ENCODE measurements at regions not wholly inside any gene's neighbourhood (a gene's known extent, or its start where the extent isn't known, plus 50 kb on each side); places are given as distances from the start of the nearest gene placed in this dataset.

- no peaks in the 10 kb centered on the region for H3K4me1 ChIP-seq (ENCODE audit: control insufficient read depth, insufficient read depth, low read length, poor library complexity, severe bottlenecking)
- H3K9me3 ChIP-seq (ENCODE audit: control insufficient read depth, low read length) = no peaks in the 10 kb centered on the region
- H3K27ac ChIP-seq (ENCODE audit: low read depth, low read length, severe bottlenecking) = no peak overlapping the region
- WGBS, 2 experiments (ENCODE audit: insufficient coverage in 2 of 2) = 100% methylated on average over 1 of the region's 5 CpGs; no CpG with 5 or more reads in 1 of the 2 experiments
- no peaks in the 10 kb centered on the region for H3K36me3 ChIP-seq (ENCODE audit: control insufficient read depth, insufficient read depth, low read length)
- no peak overlapping the region for H3K4me3 ChIP-seq (ENCODE audit: extremely low read depth, insufficient read depth, low read length, poor library complexity, severe bottlenecking)
Measured at GRCh38 chr14:78073028-78073427, 97.1 kb upstream of the NRXN3 start.

GRCh38 chr14:78074561-78074960, 95.6 kb upstream of the NRXN3 start:
- H3K9me3 ChIP-seq (ENCODE audit: control insufficient read depth, low read length) = no peaks in the 10 kb centered on the region
- H3K27ac ChIP-seq (ENCODE audit: low read depth, low read length, severe bottlenecking) = no peak overlapping the region
- no peak overlapping the region for H3K4me3 ChIP-seq (ENCODE audit: extremely low read depth, insufficient read depth, low read length, poor library complexity, severe bottlenecking)
- WGBS, 2 experiments (ENCODE audit: insufficient coverage in 2 of 2) = 70 to 78% methylated on average over 4 of the region's 5 CpGs
- no peaks in the 10 kb centered on the region for H3K36me3 ChIP-seq (ENCODE audit: control insufficient read depth, insufficient read depth, low read length)
- no peaks in the 10 kb centered on the region for H3K4me1 ChIP-seq (ENCODE audit: control insufficient read depth, insufficient read depth, low read length, poor library complexity, severe bottlenecking)

- no peak overlapping the region for H3K4me3 ChIP-seq (ENCODE audit: extremely low read depth, insufficient read depth, low read length, poor library complexity, severe bottlenecking)
- H3K27ac ChIP-seq (ENCODE audit: low read depth, low read length, severe bottlenecking) = no peak overlapping the region
- no peaks in the 10 kb centered on the region for H3K9me3 ChIP-seq (ENCODE audit: control insufficient read depth, low read length)
- no peaks in the 10 kb centered on the region for H3K4me1 ChIP-seq (ENCODE audit: control insufficient read depth, insufficient read depth, low read length, poor library complexity, severe bottlenecking)
- 80% methylated on average over 4 of the region's 4 CpGs; no CpG with 5 or more reads in 1 of the 2 experiments for WGBS, 2 experiments (ENCODE audit: insufficient coverage in 2 of 2)
- no peaks in the 10 kb centered on the region for H3K36me3 ChIP-seq (ENCODE audit: control insufficient read depth, insufficient read depth, low read length)
Measured at GRCh38 chr14:78075033-78075432, 95.1 kb upstream of the NRXN3 start.

- no peak overlapping the region for H3K27ac ChIP-seq (ENCODE audit: low read depth, low read length, severe bottlenecking)
- no peaks in the 10 kb centered on the region for H3K9me3 ChIP-seq (ENCODE audit: control insufficient read depth, low read length)
- H3K4me1 ChIP-seq (ENCODE audit: control insufficient read depth, insufficient read depth, low read length, poor library complexity, severe bottlenecking) = no peaks in the 10 kb centered on the region
- H3K36me3 ChIP-seq (ENCODE audit: control insufficient read depth, insufficient read depth, low read length) = no peaks in the 10 kb centered on the region
- WGBS, 2 experiments (ENCODE audit: insufficient coverage in 2 of 2) = 90 to 97% methylated on average over 7 to 8 of the region's 9 CpGs
- H3K4me3 ChIP-seq (ENCODE audit: extremely low read depth, insufficient read depth, low read length, poor library complexity, severe bottlenecking) = no peak overlapping the region
Measured at GRCh38 chr14:78075555-78076277, 94.5 kb upstream of the NRXN3 start.

GRCh38 chr14:78081245-78081644, 88.9 kb upstream of the NRXN3 start:
- H3K4me3 ChIP-seq (ENCODE audit: extremely low read depth, insufficient read depth, low read length, poor library complexity, severe bottlenecking) = no peak overlapping the region
- no peaks in the 10 kb centered on the region for H3K36me3 ChIP-seq (ENCODE audit: control insufficient read depth, insufficient read depth, low read length)

GRCh38 chr14:78083837-78084236, 86.3 kb upstream of the NRXN3 start:
- no peaks in the 10 kb centered on the region for H3K4me1 ChIP-seq (ENCODE audit: control insufficient read depth, insufficient read depth, low read length, poor library complexity, severe bottlenecking)
- no peak overlapping the region for H3K4me3 ChIP-seq (ENCODE audit: extremely low read depth, insufficient read depth, low read length, poor library complexity, severe bottlenecking)

More at GRCh38 chr14:78081245-78081644, 88.9 kb upstream of the NRXN3 start:
- H3K27ac ChIP-seq (ENCODE audit: low read depth, low read length, severe bottlenecking) = no peak overlapping the region
- H3K4me1 ChIP-seq (ENCODE audit: control insufficient read depth, insufficient read depth, low read length, poor library complexity, severe bottlenecking) = no peaks in the 10 kb centered on the region
- no peaks in the 10 kb centered on the region for H3K9me3 ChIP-seq (ENCODE audit: control insufficient read depth, low read length)
- 27 to 83% methylated on average over 1 of the region's 1 CpG for WGBS, 2 experiments (ENCODE audit: insufficient coverage in 2 of 2)

GRCh38 chr14:78086342-78086741, 83.8 kb upstream of the NRXN3 start:
- H3K36me3 ChIP-seq (ENCODE audit: control insufficient read depth, insufficient read depth, low read length) = no peaks in the 10 kb centered on the region
- H3K4me1 ChIP-seq (ENCODE audit: control insufficient read depth, insufficient read depth, low read length, poor library complexity, severe bottlenecking) = no peaks in the 10 kb centered on the region
- no peaks in the 10 kb centered on the region for H3K9me3 ChIP-seq (ENCODE audit: control insufficient read depth, low read length)
- no peak overlapping the region for H3K4me3 ChIP-seq (ENCODE audit: extremely low read depth, insufficient read depth, low read length, poor library complexity, severe bottlenecking)
- H3K27ac ChIP-seq (ENCODE audit: low read depth, low read length, severe bottlenecking) = no peak overlapping the region
- 79% methylated on average over 3 of the region's 4 CpGs; no CpG with 5 or more reads in 1 of the 2 experiments for WGBS, 2 experiments (ENCODE audit: insufficient coverage in 2 of 2)

More at GRCh38 chr14:78083837-78084236, 86.3 kb upstream of the NRXN3 start:
- H3K36me3 ChIP-seq (ENCODE audit: control insufficient read depth, insufficient read depth, low read length) = no peaks in the 10 kb centered on the region
- H3K27ac ChIP-seq (ENCODE audit: low read depth, low read length, severe bottlenecking) = no peak overlapping the region
- no peaks in the 10 kb centered on the region for H3K9me3 ChIP-seq (ENCODE audit: control insufficient read depth, low read length)

GRCh38 chr14:78088916-78089315, 81.3 kb upstream of the NRXN3 start:
- no peaks in the 10 kb centered on the region for H3K4me1 ChIP-seq (ENCODE audit: control insufficient read depth, insufficient read depth, low read length, poor library complexity, severe bottlenecking)
- 58 to 79% methylated on average over 2 of the region's 3 CpGs for WGBS, 2 experiments (ENCODE audit: insufficient coverage in 2 of 2)
- no peaks in the 10 kb centered on the region for H3K36me3 ChIP-seq (ENCODE audit: control insufficient read depth, insufficient read depth, low read length)
- H3K9me3 ChIP-seq (ENCODE audit: control insufficient read depth, low read length) = no peaks in the 10 kb centered on the region
- H3K27ac ChIP-seq (ENCODE audit: low read depth, low read length, severe bottlenecking) = no peak overlapping the region
- no peak overlapping the region for H3K4me3 ChIP-seq (ENCODE audit: extremely low read depth, insufficient read depth, low read length, poor library complexity, severe bottlenecking)

- no peak overlapping the region for H3K27ac ChIP-seq (ENCODE audit: low read depth, low read length, severe bottlenecking)
- H3K36me3 ChIP-seq (ENCODE audit: control insufficient read depth, insufficient read depth, low read length) = no peaks in the 10 kb centered on the region
- no peaks in the 10 kb centered on the region for H3K4me1 ChIP-seq (ENCODE audit: control insufficient read depth, insufficient read depth, low read length, poor library complexity, severe bottlenecking)
- H3K4me3 ChIP-seq (ENCODE audit: extremely low read depth, insufficient read depth, low read length, poor library complexity, severe bottlenecking) = no peak overlapping the region
- no peaks in the 10 kb centered on the region for H3K9me3 ChIP-seq (ENCODE audit: control insufficient read depth, low read length)
- WGBS, 2 experiments (ENCODE audit: insufficient coverage in 2 of 2) = 87 to 93% methylated on average over 6 to 8 of the region's 8 CpGs
Measured at GRCh38 chr14:78090864-78091263, 79.3 kb upstream of the NRXN3 start.

- Histone ChIP-seq H3K36me3 (ENCODE audit: control insufficient read depth, insufficient read depth, low read length) (no peaks in the 10 kb centered on the region), H3K4me1 (ENCODE audit: control insufficient read depth, insufficient read depth, low read length, poor library complexity, severe bottlenecking) (no peaks in the 10 kb centered on the region), H3K27ac (ENCODE audit: low read depth, low read length, severe bottlenecking) (no peak overlapping the region), H3K4me3 (ENCODE audit: extremely low read depth, insufficient read depth, low read length, poor library complexity, severe bottlenecking) (no peak overlapping the region), H3K9me3 (ENCODE audit: control insufficient read depth, low read length) (no peaks in the 10 kb centered on the region)
- 84 to 93% methylated on average over 4 of the region's 5 CpGs for WGBS, 2 experiments (ENCODE audit: insufficient coverage in 2 of 2)
Measured at GRCh38 chr14:78091361-78091760, 78.8 kb upstream of the NRXN3 start.

GRCh38 chr14:78092040-78092439, 78.1 kb upstream of the NRXN3 start:
- H3K4me3 ChIP-seq (ENCODE audit: extremely low read depth, insufficient read depth, low read length, poor library complexity, severe bottlenecking) = no peak overlapping the region
- no peaks in the 10 kb centered on the region for H3K9me3 ChIP-seq (ENCODE audit: control insufficient read depth, low read length)
- H3K36me3 ChIP-seq (ENCODE audit: control insufficient read depth, insufficient read depth, low read length) = no peaks in the 10 kb centered on the region
- H3K4me1 ChIP-seq (ENCODE audit: control insufficient read depth, insufficient read depth, low read length, poor library complexity, severe bottlenecking) = no peaks in the 10 kb centered on the region
- H3K27ac ChIP-seq (ENCODE audit: low read depth, low read length, severe bottlenecking) = no peak overlapping the region
- 81 to 94% methylated on average over 6 to 7 of the region's 7 CpGs for WGBS, 2 experiments (ENCODE audit: insufficient coverage in 2 of 2)

Data from mesodermal cell (in vitro differentiated cells).